ENCODE measurements at regions not wholly inside any gene's neighbourhood (a gene's known extent, or its start where the extent isn't known, plus 50 kb on each side); places are given as distances from the start of the nearest gene placed in this dataset.

DNA sequence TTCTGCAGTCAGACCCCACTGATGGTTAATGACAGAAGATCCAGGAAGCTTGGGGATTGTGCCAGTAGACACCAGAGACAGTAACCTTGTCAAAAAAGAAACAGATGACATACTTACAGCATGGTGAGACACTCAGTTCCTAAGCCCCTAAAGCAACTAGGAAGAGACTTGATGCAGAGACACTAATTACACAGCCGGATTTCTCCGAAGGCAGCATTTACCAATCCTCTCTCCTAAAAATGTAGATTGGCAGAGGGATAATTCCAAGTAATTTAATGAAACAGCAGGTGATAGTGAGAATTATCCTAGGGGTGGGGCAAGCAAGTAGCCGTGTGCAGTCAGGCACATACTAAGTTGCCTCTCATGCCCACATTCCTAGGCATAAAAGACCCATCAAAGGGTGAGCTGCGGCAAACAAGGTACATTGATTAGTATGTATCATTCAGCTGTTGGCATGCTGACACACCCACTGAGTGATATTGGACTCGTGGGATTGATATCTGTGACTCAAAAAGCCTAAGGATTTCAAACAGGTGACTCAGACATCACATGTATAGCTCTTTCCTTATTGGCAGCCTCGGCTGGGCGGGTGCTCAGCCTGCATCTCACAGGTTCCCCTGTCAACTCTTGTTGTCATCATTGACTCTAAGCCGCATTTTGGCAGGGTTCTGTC, 296.7 kb upstream of the ATP5MC3 start:
- Histone ChIP-seq H3K79me2 (ENCODE audit: control insufficient read depth, insufficient read depth, low read length) (no peaks in the 10 kb centered on the region), H3K9me1 (replicated peaks; ENCODE audit: control insufficient read depth, extremely low read depth, insufficient read depth, low read length) (no peaks in the 10 kb centered on the region), H2AFZ (ENCODE audit: low read depth, low read length) (no peak overlapping the region), H4K20me1 (replicated peaks; ENCODE audit: control insufficient read depth, extremely low read depth, insufficient read depth, low read length) (no peaks in the 10 kb centered on the region), H3K27ac (ENCODE audit: insufficient read depth, low read depth, low read length) (no peak overlapping the region), H3K4me3 (replicated peaks in 1 of 3; ENCODE audit: insufficient read depth in 1 of 3, low read depth in 1 of 3, low read length in 3 of 3) (no peak overlapping the region), H3K4me2 (ENCODE audit: insufficient read depth, low read length) (no peak overlapping the region), H3K27me3 (ENCODE audit: control insufficient read depth in 2 of 2, insufficient read depth in 2 of 2, low read length in 2 of 2) (no peaks in the 10 kb centered on the region), H3K9me3 (replicated peaks; ENCODE audit: control insufficient read depth, insufficient read depth, low read length) (no peaks in the 10 kb centered on the region), H3K9ac (replicated peaks; ENCODE audit: extremely low read depth, insufficient read depth, low read length) (no peak overlapping the region), H3K36me3 (ENCODE audit: control insufficient read depth in 2 of 2, extremely low read depth in 1 of 2, insufficient read depth in 2 of 2, low read length in 2 of 2) (no peaks in the 10 kb centered on the region), H3K4me1 (ENCODE audit: control insufficient read depth, extremely low read depth, insufficient read depth, low read length) (no peaks in the 10 kb centered on the region)
- no TSS peak for BruUV-seq (replicated peaks)
- CTCF ChIA-PET: no interaction called here
- no peak for TF ChIP-seq POLR2A (IDR thresholded peaks at IDR 0.05; ENCODE audit: low read depth, low read length)
- TF ChIP-seq MAX (IDR thresholded peaks at IDR 0.05; ENCODE audit: insufficient read depth, insufficient read length): no peak
- no peak for TF ChIP-seq FOS (IDR thresholded peaks at IDR 0.05; ENCODE audit: borderline replicate concordance, insufficient read depth, low read length)
- no peak for TF ChIP-seq GATA2 (IDR thresholded peaks at IDR 0.05; ENCODE audit: insufficient read depth, insufficient read length, low read depth, low read length)
- TF ChIP-seq MYC (IDR thresholded peaks at IDR 0.05; ENCODE audit: low read depth, low read length): no peak
- DNase-seq (ENCODE audit: low read depth, low spot score): no peak
- dilution Hi-C loops (cut with MboI; ENCODE audit: extremely low pct_ligation_motif_present, low sequenced_read_pairs): no loop called here
- no peak for FAIRE-seq
- POLR2A ChIA-PET: no interaction called here
- intact Hi-C loops (cut with micrococcal nuclease): no loop called here

- ChIA-PET CTCF (no interaction called here), POLR2A (no interaction called here)
- Histone ChIP-seq H3K9ac (replicated peaks; ENCODE audit: extremely low read depth, insufficient read depth, low read length) (no peak overlapping the region), H3K27ac (ENCODE audit: insufficient read depth, low read depth, low read length) (no peak overlapping the region), H4K20me1 (replicated peaks; ENCODE audit: control insufficient read depth, extremely low read depth, insufficient read depth, low read length) (no peaks in the 10 kb centered on the region), H3K79me2 (ENCODE audit: control insufficient read depth, insufficient read depth, low read length) (no peaks in the 10 kb centered on the region), H3K4me3 (replicated peaks in 1 of 3; ENCODE audit: insufficient read depth in 1 of 3, low read depth in 1 of 3, low read length in 3 of 3) (no peak overlapping the region), H3K9me3 (replicated peaks; ENCODE audit: control insufficient read depth, insufficient read depth, low read length) (no peaks in the 10 kb centered on the region), H3K4me2 (ENCODE audit: insufficient read depth, low read length) (no peak overlapping the region), H3K4me1 (ENCODE audit: control insufficient read depth, extremely low read depth, insufficient read depth, low read length) (no peaks in the 10 kb centered on the region), H3K36me3 (ENCODE audit: control insufficient read depth in 2 of 2, extremely low read depth in 1 of 2, insufficient read depth in 2 of 2, low read length in 2 of 2) (no peaks in the 10 kb centered on the region), H2AFZ (ENCODE audit: low read depth, low read length) (no peak overlapping the region), H3K9me1 (replicated peaks; ENCODE audit: control insufficient read depth, extremely low read depth, insufficient read depth, low read length) (no peaks in the 10 kb centered on the region), H3K27me3 (ENCODE audit: control insufficient read depth in 2 of 2, insufficient read depth in 2 of 2, low read length in 2 of 2) (no peaks in the 10 kb centered on the region)
- FAIRE-seq: no peak
- no TSS peak for BruUV-seq (replicated peaks)
- TF ChIP-seq JUN (IDR thresholded peaks at IDR 0.05; ENCODE audit: borderline replicate concordance, insufficient read depth, insufficient read length, low read depth): no peak
- intact Hi-C loops (cut with micrococcal nuclease) (no loop called here), dilution Hi-C loops (cut with MboI; ENCODE audit: extremely low pct_ligation_motif_present, low sequenced_read_pairs) (no loop called here)
- DNase-seq (ENCODE audit: low read depth, low spot score): no peak
These were observed 295.4 kb upstream of the ATP5MC3 start for GRCh38 chr2:175476948-175477347.

All from endothelial cell of umbilical vein (primary cell).